ENCODE measurements at regions not wholly inside any gene's neighbourhood (a gene's known extent, or its start where the extent isn't known, plus 50 kb on each side); places are given as distances from the start of the nearest gene placed in this dataset.

GRCh38 chr5:155416765-155417164 lies 403.2 kb downstream of the KIF4B start:
- DNase-seq (ENCODE audit: low spot score) = no peak

GRCh38 chr5:155418960-155419579 lies 405.5 kb downstream of the KIF4B start:
- DNase-seq (ENCODE audit: low spot score) = no peak

- DNase-seq (ENCODE audit: low spot score) = no peak
These were observed 416.6 kb downstream of the KIF4B start for GRCh38 chr5:155430192-155430591.

- no peak for DNase-seq (ENCODE audit: low spot score)
These were observed 420.7 kb downstream of the KIF4B start for GRCh38 chr5:155434267-155434666.

GRCh38 chr5:155434681-155435080 lies 421.1 kb downstream of the KIF4B start:
- no peak for DNase-seq (ENCODE audit: low spot score)

GRCh38 chr5:155441849-155442248 lies 428.3 kb downstream of the KIF4B start:
- DNase-seq (ENCODE audit: low spot score) = no peak

- DNase-seq (ENCODE audit: low spot score) = no peak
These were observed 437.6 kb downstream of the KIF4B start for GRCh38 chr5:155451106-155451505.

- DNase-seq (ENCODE audit: low spot score) = no peak
These were observed 442.4 kb downstream of the KIF4B start for GRCh38 chr5:155455791-155456514.

- DNase-seq (ENCODE audit: low spot score) = no peak
These were observed 446.4 kb downstream of the KIF4B start for GRCh38 chr5:155459889-155460500.

GRCh38 chr5:155460501-155460931 lies 447.0 kb downstream of the KIF4B start:
- no peak for DNase-seq (ENCODE audit: low spot score)

- no peak for DNase-seq (ENCODE audit: low spot score)
These were observed 447.7 kb downstream of the KIF4B start for GRCh38 chr5:155461304-155461703.

GRCh38 chr5:155466851-155467250 lies 453.3 kb downstream of the KIF4B start:
- DNase-seq (ENCODE audit: low spot score) = no peak

GRCh38 chr5:155471027-155471426 lies 457.5 kb downstream of the KIF4B start:
- DNase-seq (ENCODE audit: low spot score) = no peak

- no peak for DNase-seq (ENCODE audit: low spot score)
These were observed 459.2 kb downstream of the KIF4B start for GRCh38 chr5:155472780-155473179.

- DNase-seq (ENCODE audit: low spot score) = no peak
These were observed 461.8 kb downstream of the KIF4B start for GRCh38 chr5:155475318-155475717.

GRCh38 chr5:155480731-155481131 lies 467.2 kb downstream of the KIF4B start:
- no peak for DNase-seq (ENCODE audit: low spot score)

- no peak for DNase-seq (ENCODE audit: low spot score)
These were observed 467.6 kb downstream of the KIF4B start for GRCh38 chr5:155481182-155481581.

GRCh38 chr5:155482428-155482827 lies 468.9 kb downstream of the KIF4B start:
- no peak for DNase-seq (ENCODE audit: low spot score)

- DNase-seq (ENCODE audit: low spot score) = no peak
These were observed 471.8 kb downstream of the KIF4B start for GRCh38 chr5:155485386-155485785.

- DNase-seq (ENCODE audit: low spot score) = no peak
These were observed 476.4 kb downstream of the KIF4B start for GRCh38 chr5:155489949-155490348.

GRCh38 chr5:155492191-155492590 lies 478.6 kb downstream of the KIF4B start:
- no peak for DNase-seq (ENCODE audit: low spot score)

GRCh38 chr5:155504606-155505005 lies 491.1 kb downstream of the KIF4B start:
- no peak for DNase-seq (ENCODE audit: low spot score)

- DNase-seq (ENCODE audit: low spot score) = no peak
These were observed 493.8 kb downstream of the KIF4B start for GRCh38 chr5:155507363-155507762.

Data from hematopoietic multipotent progenitor cell treated with erythropoietin and hydrocortisone succinate and interleukin-3 and kit ligand, for 15 days (in vitro differentiated cells).